ENCODE measurements at regions not wholly inside any gene's neighbourhood (a gene's known extent, or its start where the extent isn't known, plus 50 kb on each side); places are given as distances from the start of the nearest gene placed in this dataset.

- TF ChIP-seq, protein P1, sequence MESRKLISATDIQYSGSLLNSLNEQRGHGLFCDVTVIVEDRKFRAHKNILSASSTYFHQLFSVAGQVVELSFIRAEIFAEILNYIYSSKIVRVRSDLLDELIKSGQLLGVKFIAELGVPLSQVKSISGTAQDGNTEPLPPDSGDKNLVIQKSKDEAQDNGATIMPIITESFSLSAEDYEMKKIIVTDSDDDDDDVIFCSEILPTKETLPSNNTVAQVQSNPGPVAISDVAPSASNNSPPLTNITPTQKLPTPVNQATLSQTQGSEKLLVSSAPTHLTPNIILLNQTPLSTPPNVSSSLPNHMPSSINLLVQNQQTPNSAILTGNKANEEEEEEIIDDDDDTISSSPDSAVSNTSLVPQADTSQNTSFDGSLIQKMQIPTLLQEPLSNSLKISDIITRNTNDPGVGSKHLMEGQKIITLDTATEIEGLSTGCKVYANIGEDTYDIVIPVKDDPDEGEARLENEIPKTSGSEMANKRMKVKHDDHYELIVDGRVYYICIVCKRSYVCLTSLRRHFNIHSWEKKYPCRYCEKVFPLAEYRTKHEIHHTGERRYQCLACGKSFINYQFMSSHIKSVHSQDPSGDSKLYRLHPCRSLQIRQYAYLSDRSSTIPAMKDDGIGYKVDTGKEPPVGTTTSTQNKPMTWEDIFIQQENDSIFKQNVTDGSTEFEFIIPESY (IDR thresholded peaks at IDR 0.05; ENCODE audit: borderline replicate concordance, low read depth): no peak
- TF ChIP-seq RCOR1 (IDR thresholded peaks at IDR 0.05; ENCODE audit: low read length) (no peak), RXRA (IDR thresholded peaks at IDR 0.05; ENCODE audit: borderline replicate concordance, low read depth) (no peak), POLR2AphosphoS5 (IDR thresholded peaks at IDR 0.05; ENCODE audit: low read depth, low read length) (no peak), FOSL2 (IDR thresholded peaks at IDR 0.05; ENCODE audit: borderline replicate concordance, low read depth) (no peak)
Observed at GRCh38 chrX:5142644-5143043, 1086.0 kb downstream of the NLGN4X start (continued).

GRCh38 chrX:5122181-5122678 lies 1106.4 kb downstream of the NLGN4X start:
- H3K9me2 ChIP-seq: no peaks in the 10 kb centered on the region
- no peaks in the 10 kb centered on the region for H3K79me2 ChIP-seq (ENCODE audit: insufficient read depth)
- H3K4me3 ChIP-seq (ENCODE audit: low read depth in 2 of 2, low read length in 1 of 2): no peak overlapping the region
- no peaks in the 10 kb centered on the region for H3K27me3 ChIP-seq (ENCODE audit: insufficient read depth)
- H2AFZ ChIP-seq (ENCODE audit: low read depth): no peak overlapping the region
- TF ChIP-seq NRF1 (IDR thresholded peaks at IDR 0.05; ENCODE audit: low read depth, low read length) (no peak), MXI1 (IDR thresholded peaks at IDR 0.05; ENCODE audit: low read depth, low read length) (no peak), REST (IDR thresholded peaks at IDR 0.05; ENCODE audit: low read depth, low read length) (no peak), SMC3 (IDR thresholded peaks at IDR 0.05; ENCODE audit: low read depth, low read length) (no peak), MEF2A (IDR thresholded peaks at IDR 0.05; ENCODE audit: borderline replicate concordance, low read depth) (no peak), CHD2 (IDR thresholded peaks at IDR 0.05; ENCODE audit: low read length, partially characterized antibody) (no peak), JUND (IDR thresholded peaks at IDR 0.05) (no peak), EP300 (IDR thresholded peaks at IDR 0.05; ENCODE audit: borderline replicate concordance in 1 of 2, low read depth in 1 of 2, low read length in 1 of 2) (no peak)
- no peaks in the 10 kb centered on the region; a peak in 1 of 4 replicates for H3K4me1 ChIP-seq (ENCODE audit: control insufficient read depth in 1 of 2, insufficient read depth in 2 of 2, low read depth in 1 of 2, low read length in 1 of 2)
- no peaks in the 10 kb centered on the region for H4K20me1 ChIP-seq (ENCODE audit: insufficient read depth)
- no peaks in the 10 kb centered on the region for H3K36me3 ChIP-seq (replicated peaks in 1 of 2; ENCODE audit: control insufficient read depth in 1 of 2, insufficient read depth in 2 of 2, low read length in 1 of 2)
- POLR2A ChIA-PET: no interaction called here
- no peak for DNase-seq
- no peaks in the 10 kb centered on the region for H3K9me3 ChIP-seq
- no peak overlapping the region for H3K9ac ChIP-seq
- WGBS (ENCODE audit: low lambda C conversion rate): 5% methylated on average over 4 of the region's 4 CpGs
- H3K4me2 ChIP-seq: no peak overlapping the region
- no peaks in the 10 kb centered on the region for H3F3A ChIP-seq (replicated peaks; ENCODE audit: insufficient read depth)
- no peak overlapping the region for H3K27ac ChIP-seq (ENCODE audit: low read depth in 2 of 2, low read length in 1 of 2)
- CTCF ChIA-PET: no interaction called here

Measured in SK-N-SH (cell line).